ENCODE measurements at regions not wholly inside any gene's neighbourhood (a gene's known extent, or its start where the extent isn't known, plus 50 kb on each side); places are given as distances from the start of the nearest gene placed in this dataset.

DNA sequence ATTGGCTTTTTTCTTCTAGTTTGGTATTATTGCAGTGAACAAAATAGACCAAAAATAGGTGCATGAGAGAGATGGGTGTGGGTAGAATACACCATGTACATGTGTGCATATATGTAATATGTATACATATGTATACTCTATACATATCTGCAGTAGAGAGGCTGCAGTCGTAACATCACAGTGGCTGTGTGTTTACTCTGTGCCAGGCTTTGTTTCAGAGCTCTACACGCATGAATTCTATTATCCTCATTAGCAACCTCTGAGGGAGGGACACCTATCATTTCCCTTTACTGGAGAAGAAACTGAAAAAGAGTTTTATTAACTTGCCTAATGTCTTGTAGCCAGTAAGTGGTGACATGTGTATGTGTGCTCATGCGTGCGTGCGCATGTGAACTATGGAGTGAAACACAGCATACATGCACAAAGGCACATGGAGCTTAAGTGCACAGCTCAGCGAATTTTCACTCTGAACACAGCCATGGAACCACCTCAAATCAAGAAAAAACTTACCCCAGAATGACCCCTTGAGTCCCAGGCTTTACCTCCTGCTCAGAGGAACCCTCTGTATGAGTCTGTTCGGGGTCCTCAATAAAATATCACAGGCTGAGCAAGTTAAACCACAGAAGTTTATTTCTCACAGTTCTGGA lies 452.5 kb downstream of the CDH26 start:
- TF ChIP-seq, protein P1, sequence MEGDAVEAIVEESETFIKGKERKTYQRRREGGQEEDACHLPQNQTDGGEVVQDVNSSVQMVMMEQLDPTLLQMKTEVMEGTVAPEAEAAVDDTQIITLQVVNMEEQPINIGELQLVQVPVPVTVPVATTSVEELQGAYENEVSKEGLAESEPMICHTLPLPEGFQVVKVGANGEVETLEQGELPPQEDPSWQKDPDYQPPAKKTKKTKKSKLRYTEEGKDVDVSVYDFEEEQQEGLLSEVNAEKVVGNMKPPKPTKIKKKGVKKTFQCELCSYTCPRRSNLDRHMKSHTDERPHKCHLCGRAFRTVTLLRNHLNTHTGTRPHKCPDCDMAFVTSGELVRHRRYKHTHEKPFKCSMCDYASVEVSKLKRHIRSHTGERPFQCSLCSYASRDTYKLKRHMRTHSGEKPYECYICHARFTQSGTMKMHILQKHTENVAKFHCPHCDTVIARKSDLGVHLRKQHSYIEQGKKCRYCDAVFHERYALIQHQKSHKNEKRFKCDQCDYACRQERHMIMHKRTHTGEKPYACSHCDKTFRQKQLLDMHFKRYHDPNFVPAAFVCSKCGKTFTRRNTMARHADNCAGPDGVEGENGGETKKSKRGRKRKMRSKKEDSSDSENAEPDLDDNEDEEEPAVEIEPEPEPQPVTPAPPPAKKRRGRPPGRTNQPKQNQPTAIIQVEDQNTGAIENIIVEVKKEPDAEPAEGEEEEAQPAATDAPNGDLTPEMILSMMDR (conservative IDR thresholded peaks at IDR 0.05; ENCODE audit: low read length) = no peak
- no peak for TF ChIP-seq EZH2phosphoT487 (IDR thresholded peaks at IDR 0.05; ENCODE audit: borderline replicate concordance, low read depth, low read length)

All from OCI-LY7 (cell line).